ENCODE measurements at regions not wholly inside any gene's neighbourhood (a gene's known extent, or its start where the extent isn't known, plus 50 kb on each side); places are given as distances from the start of the nearest gene placed in this dataset.

- TF ChIP-seq NKRF (conservative IDR thresholded peaks at IDR 0.05), result no peak
- peak; percentile 81 for TF ChIP-seq RUNX3 (IDR thresholded peaks at IDR 0.05; ENCODE audit: low read length)
- TF ChIP-seq BRCA1 (IDR thresholded peaks at IDR 0.05; ENCODE audit: low read depth, low read length), result no peak
- no peak for TF ChIP-seq E2F8 (IDR thresholded peaks at IDR 0.05; ENCODE audit: low read depth, partially characterized antibody)
- peak in 1 of 2 experiments; percentile 8; a peak in 1 of 4 replicates for TF ChIP-seq ETV6 (conservative IDR thresholded peaks at IDR 0.05 in 1 of 2, IDR thresholded peaks at IDR 0.05 in 1 of 2; ENCODE audit: borderline replicate concordance in 1 of 2, low read depth in 1 of 2)
- TF ChIP-seq CREB1 (IDR thresholded peaks at IDR 0.05; ENCODE audit: low read depth), result 0 out of 2 replicates have a peak, but pooled peaks have one; percentile 24
- TF ChIP-seq STAT3 (IDR thresholded peaks at IDR 0.05; ENCODE audit: low read depth, low read length), result no peak
- TF ChIP-seq, protein P1, sequence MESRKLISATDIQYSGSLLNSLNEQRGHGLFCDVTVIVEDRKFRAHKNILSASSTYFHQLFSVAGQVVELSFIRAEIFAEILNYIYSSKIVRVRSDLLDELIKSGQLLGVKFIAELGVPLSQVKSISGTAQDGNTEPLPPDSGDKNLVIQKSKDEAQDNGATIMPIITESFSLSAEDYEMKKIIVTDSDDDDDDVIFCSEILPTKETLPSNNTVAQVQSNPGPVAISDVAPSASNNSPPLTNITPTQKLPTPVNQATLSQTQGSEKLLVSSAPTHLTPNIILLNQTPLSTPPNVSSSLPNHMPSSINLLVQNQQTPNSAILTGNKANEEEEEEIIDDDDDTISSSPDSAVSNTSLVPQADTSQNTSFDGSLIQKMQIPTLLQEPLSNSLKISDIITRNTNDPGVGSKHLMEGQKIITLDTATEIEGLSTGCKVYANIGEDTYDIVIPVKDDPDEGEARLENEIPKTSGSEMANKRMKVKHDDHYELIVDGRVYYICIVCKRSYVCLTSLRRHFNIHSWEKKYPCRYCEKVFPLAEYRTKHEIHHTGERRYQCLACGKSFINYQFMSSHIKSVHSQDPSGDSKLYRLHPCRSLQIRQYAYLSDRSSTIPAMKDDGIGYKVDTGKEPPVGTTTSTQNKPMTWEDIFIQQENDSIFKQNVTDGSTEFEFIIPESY (IDR thresholded peaks at IDR 0.05), result no peak
- TF ChIP-seq NFIC (IDR thresholded peaks at IDR 0.05; ENCODE audit: low read depth, low read length), result peak; percentile 83
- no peak for TF ChIP-seq NR2C2 (IDR thresholded peaks at IDR 0.05; ENCODE audit: borderline replicate concordance, control insufficient read depth, insufficient read length, low read depth)
- peak; percentile 30; the same call in 1 of the 2 replicates for TF ChIP-seq FOXM1 (IDR thresholded peaks at IDR 0.05; ENCODE audit: low read depth, low read length)
- TF ChIP-seq, protein P2, sequence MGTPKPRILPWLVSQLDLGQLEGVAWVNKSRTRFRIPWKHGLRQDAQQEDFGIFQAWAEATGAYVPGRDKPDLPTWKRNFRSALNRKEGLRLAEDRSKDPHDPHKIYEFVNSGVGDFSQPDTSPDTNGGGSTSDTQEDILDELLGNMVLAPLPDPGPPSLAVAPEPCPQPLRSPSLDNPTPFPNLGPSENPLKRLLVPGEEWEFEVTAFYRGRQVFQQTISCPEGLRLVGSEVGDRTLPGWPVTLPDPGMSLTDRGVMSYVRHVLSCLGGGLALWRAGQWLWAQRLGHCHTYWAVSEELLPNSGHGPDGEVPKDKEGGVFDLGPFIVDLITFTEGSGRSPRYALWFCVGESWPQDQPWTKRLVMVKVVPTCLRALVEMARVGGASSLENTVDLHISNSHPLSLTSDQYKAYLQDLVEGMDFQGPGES (IDR thresholded peaks at IDR 0.05), result no peak
- TF ChIP-seq MEF2A (IDR thresholded peaks at IDR 0.05; ENCODE audit: insufficient read depth, low read depth, low read length), result peak; percentile 65; the same call in 1 of the 2 replicates
- TF ChIP-seq SP1 (IDR thresholded peaks at IDR 0.05; ENCODE audit: low read depth, low read length), result peak; percentile 24
- TF ChIP-seq NFXL1 (IDR thresholded peaks at IDR 0.05; ENCODE audit: borderline replicate concordance), result no peak
- TF ChIP-seq ATF7 (IDR thresholded peaks at IDR 0.05; ENCODE audit: low read depth), result no peak
- no peak for TF ChIP-seq WRNIP1 (IDR thresholded peaks at IDR 0.05; ENCODE audit: borderline replicate concordance, low read depth, low read length)
- TF ChIP-seq KAT2A (conservative IDR thresholded peaks at IDR 0.05; ENCODE audit: control insufficient read depth, low read depth, low read length), result no peak
These were observed 226.2 kb upstream of the TNP1 start (continued) for GRCh38 chr2:217086038-217086522.

Measured in GM12878 (cell line).